ENCODE measurements at regions not wholly inside any gene's neighbourhood (a gene's known extent, or its start where the extent isn't known, plus 50 kb on each side); places are given as distances from the start of the nearest gene placed in this dataset.
"Not testable (repeated sequence)": the region's sequence is repeated elsewhere in the genome, so short reads cannot be mapped to it uniquely, and the experiment has no call there.

DNA sequence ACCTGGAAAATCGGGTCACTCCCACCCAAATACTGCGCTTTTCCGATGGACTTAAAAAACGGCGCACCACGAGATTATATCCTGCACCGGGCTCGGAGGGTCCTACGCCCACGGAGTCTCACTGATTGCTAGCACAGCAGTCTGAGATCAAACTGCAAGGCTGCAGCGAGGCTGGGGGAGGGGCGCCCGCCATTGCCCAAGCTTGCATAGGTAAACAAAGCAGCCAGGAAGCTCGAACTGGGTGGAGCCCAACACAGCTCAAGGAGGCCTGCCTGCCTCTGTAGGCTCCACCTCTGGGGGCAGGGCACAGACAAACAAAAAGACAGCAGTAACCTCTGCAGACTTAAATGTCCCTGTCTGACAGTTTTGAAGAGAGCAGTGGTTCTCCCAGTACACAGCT, 226.5 kb upstream of the RGMB start:
- H3K27me3 ChIP-seq (ENCODE audit: insufficient read depth, low read length); H2AK5ac ChIP-seq (ENCODE audit: low read length); H3K18ac ChIP-seq (ENCODE audit: low read length); H2BK120ac ChIP-seq (ENCODE audit: insufficient read depth, low read length, poor library complexity); H3K4me3 ChIP-seq (ENCODE audit: low read depth, low read length); H4K8ac ChIP-seq (ENCODE audit: low read depth, low read length); H3K14ac ChIP-seq (ENCODE audit: low read length); H4K12ac ChIP-seq (ENCODE audit: low read depth, low read length); H3K4ac ChIP-seq (ENCODE audit: low read depth, low read length); H3K9me3 ChIP-seq (ENCODE audit: insufficient read depth, low read depth, low read length); H3K36me3 ChIP-seq (ENCODE audit: control insufficient read depth in 1 of 2, insufficient read depth in 2 of 2, low read length in 2 of 2); H3K4me2 ChIP-seq (ENCODE audit: low read length); H3K23ac ChIP-seq (ENCODE audit: low read length); H2BK5ac ChIP-seq (ENCODE audit: low read depth, low read length, poor library complexity); DNase-seq; H3K9ac ChIP-seq (ENCODE audit: low read length); H3K79me1 ChIP-seq (ENCODE audit: low read length); H3K79me2 ChIP-seq (ENCODE audit: control insufficient read depth, insufficient read depth, low read length, poor library complexity); H3K4me1 ChIP-seq (ENCODE audit: control insufficient read depth in 1 of 2, insufficient read depth in 2 of 2, low read length in 2 of 2); H2BK12ac ChIP-seq (ENCODE audit: low read length); H4K91ac ChIP-seq (ENCODE audit: low read depth, low read length); H2AFZ ChIP-seq (ENCODE audit: insufficient read depth, low read length, poor library complexity); H3K27ac ChIP-seq (ENCODE audit: low read depth, low read length): not testable (repeated sequence)
- no CpG with 5 or more reads among the region's 14 CpGs for WGBS (ENCODE audit: extremely low coverage, insufficient coverage, insufficient read length)

DNA sequence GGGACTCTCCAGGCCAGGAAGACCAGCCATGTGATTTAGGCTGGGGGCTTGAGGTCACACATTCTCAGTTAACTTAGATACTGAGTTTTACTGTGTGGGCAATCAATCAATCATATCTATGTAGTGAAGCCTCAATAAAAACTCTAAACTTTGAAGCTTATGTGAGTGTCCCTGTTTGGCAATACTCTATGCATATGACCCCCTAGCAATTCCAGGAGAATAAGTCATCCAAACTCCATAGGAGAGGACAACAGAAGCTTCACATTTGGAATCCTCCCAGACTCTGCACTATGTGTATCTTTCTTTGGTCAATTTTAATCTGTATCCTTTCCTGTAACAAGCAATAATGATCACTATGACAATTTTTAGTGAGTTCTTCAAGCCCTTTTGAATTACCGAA, 216.8 kb upstream of the RGMB start:
- Histone ChIP-seq H4K12ac (ENCODE audit: low read depth, low read length) (no peak overlapping the region), H3K4me2 (ENCODE audit: low read length) (no peak overlapping the region), H3K9ac (ENCODE audit: low read length) (no peak overlapping the region), H3K79me2 (ENCODE audit: control insufficient read depth, insufficient read depth, low read length, poor library complexity) (no peaks in the 10 kb centered on the region), H3K27me3 (ENCODE audit: insufficient read depth, low read length) (no peaks in the 10 kb centered on the region), H3K4me3 (ENCODE audit: low read depth, low read length) (no peak overlapping the region), H2AK5ac (ENCODE audit: low read length) (no peak overlapping the region), H3K23ac (ENCODE audit: low read length) (no peak overlapping the region), H2AFZ (ENCODE audit: insufficient read depth, low read length, poor library complexity) (no peak overlapping the region), H3K14ac (ENCODE audit: low read length) (no peak overlapping the region), H4K91ac (ENCODE audit: low read depth, low read length) (no peak overlapping the region), H3K36me3 (ENCODE audit: control insufficient read depth in 1 of 2, insufficient read depth in 2 of 2, low read length in 2 of 2) (no peaks in the 10 kb centered on the region), H2BK12ac (ENCODE audit: low read length) (no peak overlapping the region), H3K9me3 (ENCODE audit: insufficient read depth, low read depth, low read length) (no peaks in the 10 kb centered on the region), H3K18ac (ENCODE audit: low read length) (no peak overlapping the region), H4K8ac (ENCODE audit: low read depth, low read length) (no peak overlapping the region), H2BK5ac (ENCODE audit: low read depth, low read length, poor library complexity) (no peak overlapping the region), H3K4me1 (ENCODE audit: control insufficient read depth in 1 of 2, insufficient read depth in 2 of 2, low read length in 2 of 2) (no peaks in the 10 kb centered on the region), H2BK120ac (ENCODE audit: insufficient read depth, low read length, poor library complexity) (no peak overlapping the region), H3K27ac (ENCODE audit: low read depth, low read length) (no peak overlapping the region), H3K4ac (ENCODE audit: low read depth, low read length) (no peak overlapping the region), H3K79me1 (ENCODE audit: low read length) (no peaks in the 10 kb centered on the region)
- no peak for DNase-seq
- no CpG with 5 or more reads among the region's 1 CpG for WGBS (ENCODE audit: extremely low coverage, insufficient coverage, insufficient read length)

DNA sequence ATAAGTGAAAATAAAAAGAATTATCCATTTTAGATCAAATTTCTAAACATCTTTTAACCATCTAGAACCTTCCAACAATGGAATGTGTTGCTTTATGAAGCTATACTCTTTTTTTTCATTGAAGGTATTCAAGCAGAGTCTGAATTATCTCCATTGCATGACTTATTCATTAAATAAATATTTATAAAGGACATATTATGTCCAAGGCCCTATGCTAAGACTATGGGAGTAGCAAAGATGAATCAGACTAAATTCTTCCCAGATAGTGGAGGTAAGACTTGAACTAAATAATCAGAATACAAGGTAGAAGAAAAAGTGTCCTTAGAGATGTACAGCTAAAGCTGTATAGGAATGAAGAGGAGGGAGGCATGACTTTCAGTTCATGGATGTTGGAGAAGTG, 215.5 kb upstream of the RGMB start:
- H2BK12ac ChIP-seq (ENCODE audit: low read length), result no peak overlapping the region

DNA sequence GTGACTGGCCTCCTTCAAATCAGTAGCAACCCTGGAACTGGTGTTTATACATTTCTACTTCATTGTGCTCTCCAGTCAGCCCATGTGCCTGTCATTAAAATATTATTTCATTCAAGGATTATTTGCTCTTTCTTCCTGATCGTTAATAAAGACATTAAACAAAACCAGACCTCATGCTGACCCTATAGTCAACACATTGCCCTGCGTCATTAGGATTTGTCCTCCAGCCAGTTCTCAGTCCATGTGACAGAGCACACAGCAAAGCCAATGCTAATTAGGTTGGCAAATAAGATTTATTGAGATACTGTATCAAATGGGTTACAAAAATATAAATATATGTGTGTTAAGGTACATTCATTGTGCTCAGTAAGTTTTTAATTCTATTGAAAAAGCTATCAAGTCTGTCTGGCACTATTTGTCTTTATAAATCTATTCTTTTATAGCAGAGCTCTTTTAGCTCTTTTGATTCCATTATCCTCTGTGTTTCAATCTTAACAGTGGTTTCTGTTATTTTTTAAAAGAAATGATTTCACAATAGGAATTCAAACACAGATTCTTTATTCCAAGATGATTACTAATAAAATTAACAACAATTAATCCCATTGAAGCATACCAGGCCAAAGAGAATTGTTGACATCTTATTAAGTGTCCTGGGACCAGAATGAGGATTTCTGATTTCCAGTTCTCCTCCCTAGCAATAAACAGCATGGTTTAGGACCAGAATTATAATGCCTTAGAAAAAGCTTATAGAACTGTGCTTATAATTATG, 209.4 kb upstream of the RGMB start:
- no peaks in the 10 kb centered on the region for H3K79me2 ChIP-seq (ENCODE audit: control insufficient read depth, insufficient read depth, low read length, poor library complexity)
- no CpG with 5 or more reads among the region's 2 CpGs for WGBS (ENCODE audit: extremely low coverage, insufficient coverage, insufficient read length)
- H2AK5ac ChIP-seq (ENCODE audit: low read length), result no peak overlapping the region
- H4K91ac ChIP-seq (ENCODE audit: low read depth, low read length), result no peak overlapping the region
- H3K18ac ChIP-seq (ENCODE audit: low read length), result no peak overlapping the region
- H4K12ac ChIP-seq (ENCODE audit: low read depth, low read length), result no peak overlapping the region
- no peaks in the 10 kb centered on the region for H3K79me1 ChIP-seq (ENCODE audit: low read length)
- H3K14ac ChIP-seq (ENCODE audit: low read length), result no peak overlapping the region
- H3K9me3 ChIP-seq (ENCODE audit: insufficient read depth, low read depth, low read length), result no peaks in the 10 kb centered on the region
- no peak overlapping the region for H3K4ac ChIP-seq (ENCODE audit: low read depth, low read length)
- H3K27ac ChIP-seq (ENCODE audit: low read depth, low read length), result no peak overlapping the region
- H2BK12ac ChIP-seq (ENCODE audit: low read length), result no peak overlapping the region
- no peaks in the 10 kb centered on the region for H3K27me3 ChIP-seq (ENCODE audit: insufficient read depth, low read length)
- H4K8ac ChIP-seq (ENCODE audit: low read depth, low read length), result no peak overlapping the region
- no peak overlapping the region for H2AFZ ChIP-seq (ENCODE audit: insufficient read depth, low read length, poor library complexity)
- H2BK120ac ChIP-seq (ENCODE audit: insufficient read depth, low read length, poor library complexity), result no peak overlapping the region
- H3K4me2 ChIP-seq (ENCODE audit: low read length), result no peak overlapping the region
- no peaks in the 10 kb centered on the region for H3K4me1 ChIP-seq (ENCODE audit: control insufficient read depth in 1 of 2, insufficient read depth in 2 of 2, low read length in 2 of 2)
- no peak overlapping the region for H3K23ac ChIP-seq (ENCODE audit: low read length)
- H2BK5ac ChIP-seq (ENCODE audit: low read depth, low read length, poor library complexity), result no peak overlapping the region
- DNase-seq, result no peak
- no peak overlapping the region for H3K4me3 ChIP-seq (ENCODE audit: low read depth, low read length)
- H3K9ac ChIP-seq (ENCODE audit: low read length), result no peak overlapping the region
- H3K36me3 ChIP-seq (ENCODE audit: control insufficient read depth in 1 of 2, insufficient read depth in 2 of 2, low read length in 2 of 2), result no peaks in the 10 kb centered on the region

More for the DNA sequence above, 215.5 kb upstream of the RGMB start:
- Histone ChIP-seq H3K4ac (ENCODE audit: low read depth, low read length) (no peak overlapping the region), H3K27ac (ENCODE audit: low read depth, low read length) (no peak overlapping the region), H2BK5ac (ENCODE audit: low read depth, low read length, poor library complexity) (no peak overlapping the region), H3K14ac (ENCODE audit: low read length) (no peak overlapping the region), H2AK5ac (ENCODE audit: low read length) (no peak overlapping the region), H3K9ac (ENCODE audit: low read length) (no peak overlapping the region), H3K4me1 (ENCODE audit: control insufficient read depth in 1 of 2, insufficient read depth in 2 of 2, low read length in 2 of 2) (no peaks in the 10 kb centered on the region), H3K4me2 (ENCODE audit: low read length) (no peak overlapping the region), H4K12ac (ENCODE audit: low read depth, low read length) (no peak overlapping the region), H3K27me3 (ENCODE audit: insufficient read depth, low read length) (no peaks in the 10 kb centered on the region), H3K79me1 (ENCODE audit: low read length) (no peaks in the 10 kb centered on the region), H3K23ac (ENCODE audit: low read length) (no peak overlapping the region), H3K18ac (ENCODE audit: low read length) (no peak overlapping the region), H3K4me3 (ENCODE audit: low read depth, low read length) (no peak overlapping the region), H4K91ac (ENCODE audit: low read depth, low read length) (no peak overlapping the region), H3K9me3 (ENCODE audit: insufficient read depth, low read depth, low read length) (no peaks in the 10 kb centered on the region), H4K8ac (ENCODE audit: low read depth, low read length) (no peak overlapping the region), H2BK120ac (ENCODE audit: insufficient read depth, low read length, poor library complexity) (no peak overlapping the region), H3K79me2 (ENCODE audit: control insufficient read depth, insufficient read depth, low read length, poor library complexity) (no peaks in the 10 kb centered on the region), H2AFZ (ENCODE audit: insufficient read depth, low read length, poor library complexity) (no peak overlapping the region), H3K36me3 (ENCODE audit: control insufficient read depth in 1 of 2, insufficient read depth in 2 of 2, low read length in 2 of 2) (no peaks in the 10 kb centered on the region)
- DNase-seq, result no peak
